ENCODE measurements at regions not wholly inside any gene's neighbourhood (a gene's known extent, or its start where the extent isn't known, plus 50 kb on each side); places are given as distances from the start of the nearest gene placed in this dataset.

- TF ChIP-seq ARID4B (CRISPR knock-in tag; IDR thresholded peaks at IDR 0.05; ENCODE audit: borderline replicate concordance): no peak
- TF ChIP-seq, protein P1, sequence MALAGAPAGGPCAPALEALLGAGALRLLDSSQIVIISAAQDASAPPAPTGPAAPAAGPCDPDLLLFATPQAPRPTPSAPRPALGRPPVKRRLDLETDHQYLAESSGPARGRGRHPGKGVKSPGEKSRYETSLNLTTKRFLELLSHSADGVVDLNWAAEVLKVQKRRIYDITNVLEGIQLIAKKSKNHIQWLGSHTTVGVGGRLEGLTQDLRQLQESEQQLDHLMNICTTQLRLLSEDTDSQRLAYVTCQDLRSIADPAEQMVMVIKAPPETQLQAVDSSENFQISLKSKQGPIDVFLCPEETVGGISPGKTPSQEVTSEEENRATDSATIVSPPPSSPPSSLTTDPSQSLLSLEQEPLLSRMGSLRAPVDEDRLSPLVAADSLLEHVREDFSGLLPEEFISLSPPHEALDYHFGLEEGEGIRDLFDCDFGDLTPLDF (CRISPR knock-in tag; IDR thresholded peaks at IDR 0.05): no peak
- no peak for TF ChIP-seq KAT7 (CRISPR knock-in tag; IDR thresholded peaks at IDR 0.05; ENCODE audit: borderline replicate concordance)
- TF ChIP-seq PRDM15 (CRISPR knock-in tag; IDR thresholded peaks at IDR 0.05): no peak
- TF ChIP-seq, protein P2, sequence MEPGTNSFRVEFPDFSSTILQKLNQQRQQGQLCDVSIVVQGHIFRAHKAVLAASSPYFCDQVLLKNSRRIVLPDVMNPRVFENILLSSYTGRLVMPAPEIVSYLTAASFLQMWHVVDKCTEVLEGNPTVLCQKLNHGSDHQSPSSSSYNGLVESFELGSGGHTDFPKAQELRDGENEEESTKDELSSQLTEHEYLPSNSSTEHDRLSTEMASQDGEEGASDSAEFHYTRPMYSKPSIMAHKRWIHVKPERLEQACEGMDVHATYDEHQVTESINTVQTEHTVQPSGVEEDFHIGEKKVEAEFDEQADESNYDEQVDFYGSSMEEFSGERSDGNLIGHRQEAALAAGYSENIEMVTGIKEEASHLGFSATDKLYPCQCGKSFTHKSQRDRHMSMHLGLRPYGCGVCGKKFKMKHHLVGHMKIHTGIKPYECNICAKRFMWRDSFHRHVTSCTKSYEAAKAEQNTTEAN (CRISPR knock-in tag; IDR thresholded peaks at IDR 0.05): no peak
- TF ChIP-seq SP1 (CRISPR knock-in tag; conservative IDR thresholded peaks at IDR 0.05): no peak
- TF ChIP-seq, protein P3, sequence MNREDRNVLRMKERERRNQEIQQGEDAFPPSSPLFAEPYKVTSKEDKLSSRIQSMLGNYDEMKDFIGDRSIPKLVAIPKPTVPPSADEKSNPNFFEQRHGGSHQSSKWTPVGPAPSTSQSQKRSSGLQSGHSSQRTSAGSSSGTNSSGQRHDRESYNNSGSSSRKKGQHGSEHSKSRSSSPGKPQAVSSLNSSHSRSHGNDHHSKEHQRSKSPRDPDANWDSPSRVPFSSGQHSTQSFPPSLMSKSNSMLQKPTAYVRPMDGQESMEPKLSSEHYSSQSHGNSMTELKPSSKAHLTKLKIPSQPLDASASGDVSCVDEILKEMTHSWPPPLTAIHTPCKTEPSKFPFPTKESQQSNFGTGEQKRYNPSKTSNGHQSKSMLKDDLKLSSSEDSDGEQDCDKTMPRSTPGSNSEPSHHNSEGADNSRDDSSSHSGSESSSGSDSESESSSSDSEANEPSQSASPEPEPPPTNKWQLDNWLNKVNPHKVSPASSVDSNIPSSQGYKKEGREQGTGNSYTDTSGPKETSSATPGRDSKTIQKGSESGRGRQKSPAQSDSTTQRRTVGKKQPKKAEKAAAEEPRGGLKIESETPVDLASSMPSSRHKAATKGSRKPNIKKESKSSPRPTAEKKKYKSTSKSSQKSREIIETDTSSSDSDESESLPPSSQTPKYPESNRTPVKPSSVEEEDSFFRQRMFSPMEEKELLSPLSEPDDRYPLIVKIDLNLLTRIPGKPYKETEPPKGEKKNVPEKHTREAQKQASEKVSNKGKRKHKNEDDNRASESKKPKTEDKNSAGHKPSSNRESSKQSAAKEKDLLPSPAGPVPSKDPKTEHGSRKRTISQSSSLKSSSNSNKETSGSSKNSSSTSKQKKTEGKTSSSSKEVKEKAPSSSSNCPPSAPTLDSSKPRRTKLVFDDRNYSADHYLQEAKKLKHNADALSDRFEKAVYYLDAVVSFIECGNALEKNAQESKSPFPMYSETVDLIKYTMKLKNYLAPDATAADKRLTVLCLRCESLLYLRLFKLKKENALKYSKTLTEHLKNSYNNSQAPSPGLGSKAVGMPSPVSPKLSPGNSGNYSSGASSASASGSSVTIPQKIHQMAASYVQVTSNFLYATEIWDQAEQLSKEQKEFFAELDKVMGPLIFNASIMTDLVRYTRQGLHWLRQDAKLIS (CRISPR knock-in tag; IDR thresholded peaks at IDR 0.05; ENCODE audit: borderline replicate concordance): no peak
These were observed 1291.6 kb downstream of the NSUN3 start (continued) for GRCh38 chr3:95354489-95354888.

GRCh38 chr3:95356764-95357501 lies 1294.1 kb downstream of the NSUN3 start:
- Mint-ChIP-seq H3K9me3 (no peaks in the 10 kb centered on the region), H3K4me1 (peaks cover 51% of the 10 kb centered on the region), H3K27me3 (ENCODE audit: low read depth) (no peaks in the 10 kb centered on the region), H3K27ac (no peak overlapping the region), H3K36me3 (no peaks in the 10 kb centered on the region), H3K4me3 (no peak overlapping the region)
- CTCF ChIA-PET: no interaction called here
- ATAC-seq: no peak
- DNase-seq (ENCODE audit: low spot score): no peak
- TF ChIP-seq RORB (CRISPR knock-in tag; IDR thresholded peaks at IDR 0.05) (no peak), ZNF317 (CRISPR knock-in tag; IDR thresholded peaks at IDR 0.05; ENCODE audit: borderline replicate concordance, low read depth) (0 out of 2 replicates have a peak, but pooled peaks have one; percentile 51)
- POLR2A ChIA-PET: no interaction called here

Measured in WTC11 (cell line).